OCI-LY1 (cell line): ENCODE measurements at regions not wholly inside any gene's neighbourhood (a gene's known extent, or its start where the extent isn't known, plus 50 kb on each side); places are given as distances from the start of the nearest gene placed in this dataset.

ENCODE experiments used
- H2AFZ ChIP-seq: fragments of 200-600 bp; sonication (generic), shearing (Covaris generic); 2 replicates; pipeline ENCODE4 v1.6.0; 2014; ENCODE audit warnings: antibody characterized with exemption, mild to moderate bottlenecking, low read length
- H3F3A ChIP-seq: fragments of 200-600 bp; sonication (generic), shearing (Covaris generic); 2 replicates; pipeline ENCODE4 v1.6.0; 2014; ENCODE audit warnings: mild to moderate bottlenecking, antibody characterized with exemption, low read length, moderate library complexity; ENCODE audit not compliant: insufficient read depth
- H3K27ac ChIP-seq: fragments of 200-600 bp; sonication (generic); 2 replicates; pipeline ENCODE4 v1.5.1; 2014; ENCODE audit warnings: low read length, mixed run types, mild to moderate bottlenecking, low read depth; ENCODE audit not compliant: poor library complexity, severe bottlenecking
- H3K27me3 ChIP-seq: fragments of 200-600 bp; sonication (generic); 2 replicates; pipeline ENCODE4 v1.6.0; 2014; ENCODE audit warnings: antibody characterized with exemption, mild to moderate bottlenecking, low read length, moderate library complexity; ENCODE audit not compliant: insufficient read depth
- H3K36me3 ChIP-seq: fragments of 200-600 bp; sonication (generic); 2 replicates; pipeline ENCODE4 v1.6.1; 2014; ENCODE audit warnings: mild to moderate bottlenecking, antibody characterized with exemption, low read length, moderate library complexity, mixed read lengths; ENCODE audit not compliant: insufficient read depth
- H3K4me1 ChIP-seq: fragments of 200-600 bp; sonication (generic); 2 replicates; pipeline ENCODE4 v1.5.1; 2014; ENCODE audit warnings: mild to moderate bottlenecking, low read length, moderate library complexity; ENCODE audit not compliant: insufficient read depth, severe bottlenecking
- H3K4me2 ChIP-seq: fragments of 200-600 bp; sonication (generic), shearing (Covaris generic); 2 replicates; pipeline ENCODE4 v1.6.1; 2014; ENCODE audit warnings: low read length
- H3K4me3 ChIP-seq: fragments of 200-600 bp; sonication (generic); 2 replicates; pipeline ENCODE4 v1.5.1; 2014; ENCODE audit warnings: low read length, low read depth, mild to moderate bottlenecking, mixed read lengths; ENCODE audit not compliant: poor library complexity, severe bottlenecking
- H3K79me2 ChIP-seq: fragments of 200-600 bp; shearing (Covaris generic); 2 replicates; pipeline ENCODE4 v1.6.1; 2016; ENCODE audit warnings: mixed run types, low read length, mixed read lengths; ENCODE audit not compliant: insufficient read depth
- H3K9ac ChIP-seq: fragments of 200-600 bp; sonication (generic), shearing (Covaris generic); 2 replicates; pipeline ENCODE4 v1.6.1; 2014; ENCODE audit warnings: mild to moderate bottlenecking, low read length, mixed read lengths
- H3K9me2 ChIP-seq: fragments of 200-600 bp; sonication (generic), shearing (Covaris generic); 2 replicates; pipeline ENCODE4 v1.6.1; 2014; ENCODE audit warnings: low read depth, mild to moderate bottlenecking, low read length, mixed read lengths
- H3K9me3 ChIP-seq: fragments of 200-600 bp; shearing (Covaris generic); 2 replicates; pipeline ENCODE4 v1.6.1; 2014; ENCODE audit warnings: low read length, mixed read lengths
- H4K20me1 ChIP-seq: fragments of 200-600 bp; sonication (generic), shearing (Covaris generic); 2 replicates; pipeline ENCODE4 v1.6.0; 2016; ENCODE audit warnings: mild to moderate bottlenecking, low read length; ENCODE audit not compliant: insufficient read depth
- EZH2 ChIP-seq: fragments of 200-600 bp; sonication (generic), shearing (Covaris generic); IDR thresholded peaks from 2 replicates; pipeline ENCODE4 v1.8.0; 2017; ENCODE audit warnings: borderline replicate concordance, mixed run types, mild to moderate bottlenecking, antibody characterized with exemption, low read length, moderate library complexity, mixed read lengths
- TF ChIP-seq, protein P1 (sequence below): fragments of 200-600 bp; sonication (generic), shearing (Covaris generic); IDR thresholded peaks from 2 replicates; pipeline ENCODE4 v1.5.1; 2017; ENCODE audit warnings: mild to moderate bottlenecking, antibody characterized with exemption, low read length, moderate library complexity, mixed read lengths

- no peak overlapping the region for H3K4me2 ChIP-seq
- no peaks in the 10 kb centered on the region for H3F3A ChIP-seq
- H4K20me1 ChIP-seq = no peaks in the 10 kb centered on the region
- no peak overlapping the region for H3K27ac ChIP-seq
- H3K9me2 ChIP-seq = no peaks in the 10 kb centered on the region
- TF ChIP-seq, protein P1, sequence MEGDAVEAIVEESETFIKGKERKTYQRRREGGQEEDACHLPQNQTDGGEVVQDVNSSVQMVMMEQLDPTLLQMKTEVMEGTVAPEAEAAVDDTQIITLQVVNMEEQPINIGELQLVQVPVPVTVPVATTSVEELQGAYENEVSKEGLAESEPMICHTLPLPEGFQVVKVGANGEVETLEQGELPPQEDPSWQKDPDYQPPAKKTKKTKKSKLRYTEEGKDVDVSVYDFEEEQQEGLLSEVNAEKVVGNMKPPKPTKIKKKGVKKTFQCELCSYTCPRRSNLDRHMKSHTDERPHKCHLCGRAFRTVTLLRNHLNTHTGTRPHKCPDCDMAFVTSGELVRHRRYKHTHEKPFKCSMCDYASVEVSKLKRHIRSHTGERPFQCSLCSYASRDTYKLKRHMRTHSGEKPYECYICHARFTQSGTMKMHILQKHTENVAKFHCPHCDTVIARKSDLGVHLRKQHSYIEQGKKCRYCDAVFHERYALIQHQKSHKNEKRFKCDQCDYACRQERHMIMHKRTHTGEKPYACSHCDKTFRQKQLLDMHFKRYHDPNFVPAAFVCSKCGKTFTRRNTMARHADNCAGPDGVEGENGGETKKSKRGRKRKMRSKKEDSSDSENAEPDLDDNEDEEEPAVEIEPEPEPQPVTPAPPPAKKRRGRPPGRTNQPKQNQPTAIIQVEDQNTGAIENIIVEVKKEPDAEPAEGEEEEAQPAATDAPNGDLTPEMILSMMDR = no peak
- TF ChIP-seq EZH2 = no peak
- H3K79me2 ChIP-seq = no peaks in the 10 kb centered on the region
- no peaks in the 10 kb centered on the region for H3K27me3 ChIP-seq
- H3K9ac ChIP-seq = no peak overlapping the region
- no peaks in the 10 kb centered on the region for H3K4me1 ChIP-seq
- no peak overlapping the region for H3K4me3 ChIP-seq
- no peaks in the 10 kb centered on the region for H3K9me3 ChIP-seq
- H2AFZ ChIP-seq = no peak overlapping the region
- H3K36me3 ChIP-seq = no peaks in the 10 kb centered on the region
Observed at GRCh38 chr9:78881295-78881694, 584.4 kb downstream of the PSAT1 start.

- Histone ChIP-seq H3K4me2 (no peak overlapping the region), H3K4me3 (no peak overlapping the region), H3K9ac (no peak overlapping the region), H3K9me3 (no peaks in the 10 kb centered on the region), H3K27me3 (no peaks in the 10 kb centered on the region), H3K9me2 (no peaks in the 10 kb centered on the region), H4K20me1 (no peaks in the 10 kb centered on the region), H3K36me3 (no peaks in the 10 kb centered on the region), H3K27ac (no peak overlapping the region), H2AFZ (no peak overlapping the region), H3K79me2 (no peaks in the 10 kb centered on the region), H3K4me1 (no peaks in the 10 kb centered on the region), H3F3A (no peaks in the 10 kb centered on the region)
- TF ChIP-seq, protein P1 = no peak
- TF ChIP-seq EZH2 = no peak
Observed at GRCh38 chr9:78882481-78882880, 585.6 kb downstream of the PSAT1 start.

DNA sequence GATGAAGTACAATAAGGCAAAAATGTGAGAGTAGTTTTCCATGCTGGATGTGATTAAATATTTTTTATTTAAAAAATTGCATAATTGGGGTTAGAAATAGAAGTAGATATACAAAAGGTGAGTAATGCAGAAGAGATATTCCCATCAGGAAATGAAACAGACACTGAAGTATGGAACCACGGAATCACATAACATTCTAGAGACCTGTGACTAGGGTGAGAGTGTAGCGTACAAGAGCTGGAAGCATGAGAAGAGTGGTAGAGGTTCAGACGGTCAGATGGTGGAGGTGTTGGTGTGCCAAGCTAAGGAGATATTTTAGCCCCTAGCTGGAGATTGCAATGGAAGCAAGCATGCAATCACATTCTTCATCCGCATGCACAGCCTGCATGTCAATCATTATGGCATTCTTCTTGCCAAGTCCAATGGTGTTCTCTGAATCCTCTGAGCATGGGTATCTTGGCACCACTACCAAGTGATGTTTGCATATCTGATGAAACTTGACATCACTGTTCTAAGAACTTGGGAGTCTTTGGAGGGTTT, 587.8 kb downstream of the PSAT1 start:
- no peaks in the 10 kb centered on the region for H3K4me1 ChIP-seq

More for the DNA sequence above, 587.8 kb downstream of the PSAT1 start:
- H3K27ac ChIP-seq = no peak overlapping the region
- no peak overlapping the region for H3K4me3 ChIP-seq
- no peaks in the 10 kb centered on the region for H3K27me3 ChIP-seq
- H3K4me2 ChIP-seq = no peak overlapping the region
- no peaks in the 10 kb centered on the region for H3K79me2 ChIP-seq
- TF ChIP-seq, protein P1 = no peak
- H3K9me2 ChIP-seq = no peaks in the 10 kb centered on the region
- H4K20me1 ChIP-seq = no peaks in the 10 kb centered on the region
- no peaks in the 10 kb centered on the region for H3F3A ChIP-seq
- H3K36me3 ChIP-seq = no peaks in the 10 kb centered on the region
- H2AFZ ChIP-seq = no peak overlapping the region
- H3K9ac ChIP-seq = no peak overlapping the region
- no peaks in the 10 kb centered on the region for H3K9me3 ChIP-seq
